ENCODE measurements at regions not wholly inside any gene's neighbourhood (a gene's known extent, or its start where the extent isn't known, plus 50 kb on each side); places are given as distances from the start of the nearest gene placed in this dataset.

GRCh38 chr1:177859572-177859971 lies 110.3 kb downstream of the SEC16B start:
- no peak overlapping the region for H3K4me3 ChIP-seq (ENCODE audit: control extremely low read depth in 1 of 5, extremely low read depth in 1 of 5, insufficient read depth in 1 of 5, low read depth in 2 of 5, low read length in 4 of 5)
- no CpG with 5 or more reads among the region's 2 CpGs for WGBS (ENCODE audit: insufficient coverage)
- ChIA-PET CTCF (no interaction called here), POLR2A (no interaction called here)
- H3K4me1 ChIP-seq (ENCODE audit: control insufficient read depth in 2 of 2, insufficient read depth in 2 of 2, low read length in 2 of 2): no peaks in the 10 kb centered on the region
- Mint-ChIP-seq H3K27me3 (no peaks in the 10 kb centered on the region), H3K9me3 (ENCODE audit: insufficient read depth) (no peaks in the 10 kb centered on the region), H3K4me3 (no peak overlapping the region), H3K27ac (no peak overlapping the region), H3K4me1 (no peaks in the 10 kb centered on the region)
- DNase-seq: no peak
- no peak overlapping the region for H3K27ac ChIP-seq (ENCODE audit: low read length in 2 of 2)
- no peak for ATAC-seq (ENCODE audit: low read depth)
- no peaks in the 10 kb centered on the region for H3K9me3 ChIP-seq (ENCODE audit: control extremely low read depth in 1 of 3, control insufficient read depth in 2 of 3, insufficient read depth in 1 of 3, low read length in 2 of 3)
- H3K9ac ChIP-seq (ENCODE audit: low read length): no peak overlapping the region
- H3K27me3 ChIP-seq (replicated peaks in 1 of 4; ENCODE audit: control extremely low read depth in 1 of 4, control insufficient read depth in 3 of 4, insufficient read depth in 4 of 4, low read length in 3 of 4): no peaks in the 10 kb centered on the region
- intact Hi-C loops (cut with micrococcal nuclease): no loop called here
- no peak overlapping the region for H2AFZ ChIP-seq (ENCODE audit: insufficient read depth, low read depth, low read length, poor library complexity, severe bottlenecking)
- no peak overlapping the region for H3K4me2 ChIP-seq (replicated peaks; ENCODE audit: low read depth, low read length, poor library complexity, severe bottlenecking)
- no peaks in the 10 kb centered on the region for H3K36me3 ChIP-seq (replicated peaks in 1 of 2; ENCODE audit: control extremely low read depth in 1 of 2, control insufficient read depth in 1 of 2, extremely low read depth in 1 of 2, insufficient read depth in 2 of 2, low read length in 1 of 2)
- no peak for TF ChIP-seq EZH2 (IDR thresholded peaks at IDR 0.05; ENCODE audit: borderline replicate concordance, insufficient read depth, low read depth, low read length, poor library complexity, severe bottlenecking)
- TF ChIP-seq, protein P1, sequence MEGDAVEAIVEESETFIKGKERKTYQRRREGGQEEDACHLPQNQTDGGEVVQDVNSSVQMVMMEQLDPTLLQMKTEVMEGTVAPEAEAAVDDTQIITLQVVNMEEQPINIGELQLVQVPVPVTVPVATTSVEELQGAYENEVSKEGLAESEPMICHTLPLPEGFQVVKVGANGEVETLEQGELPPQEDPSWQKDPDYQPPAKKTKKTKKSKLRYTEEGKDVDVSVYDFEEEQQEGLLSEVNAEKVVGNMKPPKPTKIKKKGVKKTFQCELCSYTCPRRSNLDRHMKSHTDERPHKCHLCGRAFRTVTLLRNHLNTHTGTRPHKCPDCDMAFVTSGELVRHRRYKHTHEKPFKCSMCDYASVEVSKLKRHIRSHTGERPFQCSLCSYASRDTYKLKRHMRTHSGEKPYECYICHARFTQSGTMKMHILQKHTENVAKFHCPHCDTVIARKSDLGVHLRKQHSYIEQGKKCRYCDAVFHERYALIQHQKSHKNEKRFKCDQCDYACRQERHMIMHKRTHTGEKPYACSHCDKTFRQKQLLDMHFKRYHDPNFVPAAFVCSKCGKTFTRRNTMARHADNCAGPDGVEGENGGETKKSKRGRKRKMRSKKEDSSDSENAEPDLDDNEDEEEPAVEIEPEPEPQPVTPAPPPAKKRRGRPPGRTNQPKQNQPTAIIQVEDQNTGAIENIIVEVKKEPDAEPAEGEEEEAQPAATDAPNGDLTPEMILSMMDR (IDR thresholded peaks at IDR 0.05): no peak
- H3K79me2 ChIP-seq (ENCODE audit: control insufficient read depth, insufficient read depth, low read length): no peaks in the 10 kb centered on the region
- no peaks in the 10 kb centered on the region for H4K20me1 ChIP-seq (ENCODE audit: control insufficient read depth, insufficient read depth, low read length, poor library complexity, severe bottlenecking)

DNA sequence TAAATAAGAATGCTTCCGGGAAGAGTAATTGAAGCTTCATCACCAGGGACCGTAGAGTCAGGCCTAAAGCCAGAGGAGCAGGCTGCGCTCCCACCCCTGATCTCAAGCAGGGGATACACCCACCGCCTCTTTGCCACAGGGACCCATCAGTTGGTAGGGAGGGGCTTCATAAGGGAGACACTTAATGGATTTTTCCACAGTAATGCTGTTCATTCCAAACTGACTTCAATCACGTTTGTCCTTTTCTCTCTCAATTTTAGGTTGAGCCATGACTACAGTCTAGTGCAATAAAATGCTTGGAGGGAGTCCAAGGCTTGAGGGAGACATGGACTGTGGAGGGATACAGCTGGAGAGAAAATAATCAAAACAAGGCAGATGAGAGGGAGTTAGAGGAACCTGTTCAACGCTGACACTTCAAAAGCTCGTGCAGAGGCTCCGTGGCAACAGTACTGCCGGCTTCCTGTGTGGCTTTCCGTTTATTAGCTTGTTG lies 111.5 kb downstream of the SEC16B start:
- WGBS (ENCODE audit: insufficient coverage): 20% methylated on average over 1 of the region's 10 CpGs
- no peak for ATAC-seq (ENCODE audit: low read depth)

More for the DNA sequence above, 111.5 kb downstream of the SEC16B start:
- peak overlapping the region; percentile 22 for H2AFZ ChIP-seq (ENCODE audit: insufficient read depth, low read depth, low read length, poor library complexity, severe bottlenecking)
- TF ChIP-seq, protein P1 (IDR thresholded peaks at IDR 0.05): no peak
- no peak for TF ChIP-seq EZH2 (IDR thresholded peaks at IDR 0.05; ENCODE audit: borderline replicate concordance, insufficient read depth, low read depth, low read length, poor library complexity, severe bottlenecking)
- Mint-ChIP-seq H3K9me3 (ENCODE audit: insufficient read depth) (no peaks in the 10 kb centered on the region), H3K27ac (no peak overlapping the region), H3K4me3 (no peak overlapping the region), H3K27me3 (no peaks in the 10 kb centered on the region), H3K4me1 (no peaks in the 10 kb centered on the region)
- DNase-seq: no peak
- H3K27ac ChIP-seq (ENCODE audit: low read length in 2 of 2): no peak overlapping the region
- no peaks in the 10 kb centered on the region for H3K36me3 ChIP-seq (replicated peaks in 1 of 2; ENCODE audit: control extremely low read depth in 1 of 2, control insufficient read depth in 1 of 2, extremely low read depth in 1 of 2, insufficient read depth in 2 of 2, low read length in 1 of 2)
- no peaks in the 10 kb centered on the region for H4K20me1 ChIP-seq (ENCODE audit: control insufficient read depth, insufficient read depth, low read length, poor library complexity, severe bottlenecking)
- intact Hi-C loops (cut with micrococcal nuclease): no loop called here
- no peaks in the 10 kb centered on the region for H3K27me3 ChIP-seq (replicated peaks in 1 of 4; ENCODE audit: control extremely low read depth in 1 of 4, control insufficient read depth in 3 of 4, insufficient read depth in 4 of 4, low read length in 3 of 4)
- H3K9me3 ChIP-seq (ENCODE audit: control extremely low read depth in 1 of 3, control insufficient read depth in 2 of 3, insufficient read depth in 1 of 3, low read length in 2 of 3): no peaks in the 10 kb centered on the region
- no peaks in the 10 kb centered on the region for H3K79me2 ChIP-seq (ENCODE audit: control insufficient read depth, insufficient read depth, low read length)
- ChIA-PET CTCF (no interaction called here), POLR2A (no interaction called here)
- no peak overlapping the region for H3K9ac ChIP-seq (ENCODE audit: low read length)
- H3K4me1 ChIP-seq (ENCODE audit: control insufficient read depth in 2 of 2, insufficient read depth in 2 of 2, low read length in 2 of 2): no peaks in the 10 kb centered on the region
- H3K4me2 ChIP-seq (replicated peaks; ENCODE audit: low read depth, low read length, poor library complexity, severe bottlenecking): no peak overlapping the region
- H3K4me3 ChIP-seq (ENCODE audit: control extremely low read depth in 1 of 5, extremely low read depth in 1 of 5, insufficient read depth in 1 of 5, low read depth in 2 of 5, low read length in 4 of 5): no peak overlapping the region

Data from B cell (primary cell).